Keratinocyte (primary cell): ENCODE measurements at regions not wholly inside any gene's neighbourhood (a gene's known extent, or its start where the extent isn't known, plus 50 kb on each side); places are given as distances from the start of the nearest gene placed in this dataset.

Experiments
- CTCF ChIP-seq, 3 experiments: IDR thresholded peaks in 1 of 3; conservative IDR thresholded peaks in 1 of 3; optimal IDR thresholded peaks in 1 of 3; 2 replicates in 2 of 3; 3 replicates in 1 of 3; pipeline versions ENCODE3 to v1.5.1; 2011; ENCODE audit warnings: low read length in 3 of 3, mild to moderate bottlenecking in 3 of 3, moderate library complexity in 2 of 3, control low read depth in 1 of 3, inconsistent platforms in 1 of 3; ENCODE audit not compliant: insufficient read depth in 2 of 3; ENCODE audit errors: extremely low read depth in 1 of 3
- EZH2 ChIP-seq: IDR thresholded peaks from one replicate; pipeline ENCODE4 v1.6.1; 2012; ENCODE audit warnings: inconsistent platforms, mild to moderate bottlenecking, low read length, moderate library complexity

- TF ChIP-seq CTCF (optimal IDR thresholded peaks at IDR 0.05 in 1 of 3, IDR thresholded peaks at IDR 0.05 in 1 of 3, conservative IDR thresholded peaks at IDR 0.05 in 1 of 3; ENCODE audit: extremely low read depth in 1 of 3, insufficient read depth in 2 of 3, low read length in 3 of 3) = no peak
- no peak for TF ChIP-seq EZH2
These were observed 135.0 kb upstream of the MYL2 start for GRCh38 chr12:111055181-111055880.
